MM.1S (cell line): ENCODE measurements at regions not wholly inside any gene's neighbourhood (a gene's known extent, or its start where the extent isn't known, plus 50 kb on each side); places are given as distances from the start of the nearest gene placed in this dataset.

Source experiments
- EZH2phosphoT487 ChIP-seq: fragments of 300-600 bp; sonication (generic); IDR thresholded peaks from 2 replicates; pipeline ENCODE4 v1.6.1; 2018; ENCODE audit warnings: antibody characterized with exemption, low read length
- TF ChIP-seq, protein P1 (sequence below): fragments of 300-600 bp; sonication (generic); IDR thresholded peaks from 2 replicates; pipeline ENCODE4 v1.5.1; 2016; ENCODE audit warnings: antibody characterized with exemption, low read length, mixed read lengths

DNA sequence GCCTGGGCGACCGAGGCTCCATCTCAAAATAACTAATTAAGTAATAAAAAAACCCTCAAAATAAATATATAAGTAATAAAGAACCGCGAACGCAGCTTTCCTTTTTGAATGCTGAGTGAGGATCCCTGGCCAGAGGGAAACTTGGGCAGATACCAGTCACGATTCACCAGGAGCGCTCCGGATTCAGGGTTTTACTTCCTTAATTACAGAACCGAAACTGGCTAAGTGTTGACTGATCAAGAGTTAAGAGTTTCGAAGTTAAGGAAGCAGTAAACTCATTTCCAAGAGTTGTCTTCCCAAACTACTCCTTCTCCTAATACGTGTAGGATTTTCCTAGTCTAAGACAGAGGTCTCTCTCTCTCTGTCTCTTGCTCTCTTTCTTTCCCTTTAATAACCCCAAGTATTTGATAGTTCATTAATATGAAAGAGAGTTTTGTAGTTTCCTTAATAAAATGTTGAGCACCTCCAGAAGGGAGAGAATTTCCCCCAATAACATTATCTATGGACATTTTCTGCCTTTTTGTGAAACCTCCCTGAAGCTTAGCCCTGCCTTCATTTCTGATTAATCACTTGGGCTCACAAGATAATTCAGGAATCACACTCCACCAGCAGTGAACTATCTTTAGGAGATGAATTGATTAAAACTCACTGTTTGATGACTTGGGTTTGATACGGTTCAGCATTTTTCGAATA lies 61.4 kb upstream of the ZNF217 start:
- TF ChIP-seq, protein P1, sequence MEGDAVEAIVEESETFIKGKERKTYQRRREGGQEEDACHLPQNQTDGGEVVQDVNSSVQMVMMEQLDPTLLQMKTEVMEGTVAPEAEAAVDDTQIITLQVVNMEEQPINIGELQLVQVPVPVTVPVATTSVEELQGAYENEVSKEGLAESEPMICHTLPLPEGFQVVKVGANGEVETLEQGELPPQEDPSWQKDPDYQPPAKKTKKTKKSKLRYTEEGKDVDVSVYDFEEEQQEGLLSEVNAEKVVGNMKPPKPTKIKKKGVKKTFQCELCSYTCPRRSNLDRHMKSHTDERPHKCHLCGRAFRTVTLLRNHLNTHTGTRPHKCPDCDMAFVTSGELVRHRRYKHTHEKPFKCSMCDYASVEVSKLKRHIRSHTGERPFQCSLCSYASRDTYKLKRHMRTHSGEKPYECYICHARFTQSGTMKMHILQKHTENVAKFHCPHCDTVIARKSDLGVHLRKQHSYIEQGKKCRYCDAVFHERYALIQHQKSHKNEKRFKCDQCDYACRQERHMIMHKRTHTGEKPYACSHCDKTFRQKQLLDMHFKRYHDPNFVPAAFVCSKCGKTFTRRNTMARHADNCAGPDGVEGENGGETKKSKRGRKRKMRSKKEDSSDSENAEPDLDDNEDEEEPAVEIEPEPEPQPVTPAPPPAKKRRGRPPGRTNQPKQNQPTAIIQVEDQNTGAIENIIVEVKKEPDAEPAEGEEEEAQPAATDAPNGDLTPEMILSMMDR: no peak
- no peak for TF ChIP-seq EZH2phosphoT487
